ENCODE measurements at regions not wholly inside any gene's neighbourhood (a gene's known extent, or its start where the extent isn't known, plus 50 kb on each side); places are given as distances from the start of the nearest gene placed in this dataset.
"Not testable (repeated sequence)": the region's sequence is repeated elsewhere in the genome, so short reads cannot be mapped to it uniquely, and the experiment has no call there.

DNA sequence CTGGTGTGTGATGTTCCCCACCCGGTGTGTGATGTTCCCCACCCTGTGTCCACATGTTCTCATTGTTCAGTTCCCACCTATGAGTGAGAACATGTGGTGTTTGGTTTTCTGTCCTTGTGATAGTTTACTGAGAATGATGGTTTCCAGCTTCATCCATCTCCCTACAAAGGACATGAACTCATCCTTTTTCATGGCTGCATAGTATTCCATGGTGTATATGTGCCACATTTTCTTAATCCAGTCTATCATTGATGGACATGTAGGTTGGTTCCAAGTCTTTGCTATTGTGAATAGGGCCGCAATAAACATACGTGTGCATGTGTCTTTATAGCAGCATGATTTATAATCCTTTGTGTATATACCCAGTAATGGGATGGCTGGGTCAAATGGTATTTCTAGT, 201.5 kb upstream of the IRAK1BP1 start:
- CTCF ChIA-PET; H2AFZ ChIP-seq (replicated peaks; ENCODE audit: low read length, poor library complexity); H2BK5ac ChIP-seq (ENCODE audit: low read depth, low read length, poor library complexity, severe bottlenecking); H4K91ac ChIP-seq (ENCODE audit: insufficient read depth, low read depth, low read length); H3K27me3 ChIP-seq (ENCODE audit: control insufficient read depth, insufficient read depth, low read length); H3K4ac ChIP-seq (ENCODE audit: low read depth, low read length); H3K27ac ChIP-seq (ENCODE audit: insufficient read depth, low read length); H3K36me3 ChIP-seq (ENCODE audit: control insufficient read depth, insufficient read depth, low read length); in situ Hi-C loops (cut with MboI; ENCODE audit: low sequenced_read_pairs); H2BK15ac ChIP-seq (ENCODE audit: low read depth, low read length); H4K20me1 ChIP-seq (ENCODE audit: insufficient read depth, low read length); H3K4me2 ChIP-seq (ENCODE audit: low read depth, low read length); DNase-seq; H2AK5ac ChIP-seq (ENCODE audit: low read depth, low read length); H4K8ac ChIP-seq (ENCODE audit: low read depth in 2 of 2, low read length in 2 of 2); BruUV-seq (replicated peaks); H2BK120ac ChIP-seq (ENCODE audit: low read depth, low read length); H3K79me1 ChIP-seq (ENCODE audit: low read depth in 1 of 2, low read length in 2 of 2); H3K18ac ChIP-seq (ENCODE audit: low read depth, low read length); H3K9me1 ChIP-seq (ENCODE audit: insufficient read depth, low read length); H2AK9ac ChIP-seq (replicated peaks; ENCODE audit: low read depth, low read length, poor library complexity); H3K4me1 ChIP-seq (ENCODE audit: control insufficient read depth, insufficient read depth, low read length); dilution Hi-C loops (cut with HindIII; ENCODE audit: low sequenced_read_pairs, unreplicated experiment); H3K14ac ChIP-seq (replicated peaks; ENCODE audit: low read depth, low read length); H3K9ac ChIP-seq (ENCODE audit: low read depth, low read length); H3K56ac ChIP-seq (ENCODE audit: extremely low read depth, insufficient read depth, low read length); H4K5ac ChIP-seq (ENCODE audit: low read depth, low read length); H2BK20ac ChIP-seq (ENCODE audit: low read depth, low read length); H3K4me3 ChIP-seq (ENCODE audit: insufficient read depth, low read depth, low read length); POLR2A ChIA-PET (ENCODE audit: unreplicated experiment); intact Hi-C loops (cut with micrococcal nuclease); H3K23ac ChIP-seq (ENCODE audit: low read depth, low read length); H3K9me3 ChIP-seq (ENCODE audit: control insufficient read depth, insufficient read depth, low read length); ATAC-seq (ENCODE audit: low read depth): not testable (repeated sequence)
- no CpG with 5 or more reads among the region's 3 CpGs for WGBS, 2 experiments (ENCODE audit: extremely low coverage in 2 of 2, insufficient read length in 1 of 2)

Data from IMR-90 (cell line).